ENCODE measurements at regions not wholly inside any gene's neighbourhood (a gene's known extent, or its start where the extent isn't known, plus 50 kb on each side); places are given as distances from the start of the nearest gene placed in this dataset.
A peak's percentile ranks its signal among the peaks of the same experiment; 100 is the strongest.
"Not testable (repeated sequence)": the region's sequence is repeated elsewhere in the genome, so short reads cannot be mapped to it uniquely, and the experiment has no call there.

DNA sequence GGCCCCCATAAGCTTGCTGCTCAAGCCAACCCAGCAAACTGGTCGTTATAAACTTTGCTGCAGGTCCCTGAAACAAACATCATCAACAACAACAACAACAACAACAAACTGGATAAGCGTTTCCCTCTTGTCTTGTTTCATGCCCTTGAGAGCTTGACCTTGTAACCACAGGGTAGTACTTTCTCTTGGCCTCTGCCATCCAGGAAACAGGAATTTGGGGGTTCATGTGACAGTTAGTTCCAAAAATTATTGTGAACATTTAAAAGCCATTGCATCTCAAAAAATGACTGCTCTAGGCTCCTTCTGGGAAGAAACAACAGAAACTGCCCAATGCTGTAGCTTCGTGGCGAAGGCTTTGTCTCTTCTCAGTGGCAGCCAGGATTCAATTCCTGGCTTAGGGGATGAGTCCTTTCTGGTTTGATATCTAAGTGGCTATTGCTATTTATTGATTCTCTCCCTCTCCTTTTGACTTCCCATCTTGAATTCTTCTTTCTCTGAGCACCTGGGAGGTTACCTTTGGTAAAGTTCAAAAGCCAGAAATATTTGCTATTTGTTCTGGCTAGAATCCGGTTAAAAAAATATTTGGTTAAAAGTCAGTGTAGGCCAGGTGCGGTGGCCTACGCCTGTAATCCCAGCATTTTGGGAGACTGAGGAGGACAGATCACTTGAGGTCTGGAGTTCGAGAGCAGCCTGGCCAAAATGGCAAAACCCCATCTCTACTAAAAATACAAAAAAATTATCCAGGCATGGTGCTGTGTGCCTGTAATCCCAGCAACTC is 52.0 kb upstream of the CPM start:
- H3K4me3 ChIP-seq (ENCODE audit: low read length) = no peak overlapping the region
- no peaks in the 10 kb centered on the region for H3K36me3 ChIP-seq (ENCODE audit: insufficient read depth, low read length)
- H3K4me1 ChIP-seq (ENCODE audit: insufficient read depth, low read length) = no peaks in the 10 kb centered on the region
- H3K27ac ChIP-seq (ENCODE audit: low read depth, low read length) = no peak overlapping the region
- no peak overlapping the region for H3K9ac ChIP-seq (ENCODE audit: low read depth, low read length)
- H3K27me3 ChIP-seq (ENCODE audit: insufficient read depth, low read length) = no peaks in the 10 kb centered on the region
- WGBS = 91% methylated on average over 8 of the region's 8 CpGs
- H3K9me3 ChIP-seq (ENCODE audit: insufficient read depth, low read depth, low read length) = peaks cover 14% of the 10 kb centered on the region; the same call in 1 of the 2 replicates

DNA sequence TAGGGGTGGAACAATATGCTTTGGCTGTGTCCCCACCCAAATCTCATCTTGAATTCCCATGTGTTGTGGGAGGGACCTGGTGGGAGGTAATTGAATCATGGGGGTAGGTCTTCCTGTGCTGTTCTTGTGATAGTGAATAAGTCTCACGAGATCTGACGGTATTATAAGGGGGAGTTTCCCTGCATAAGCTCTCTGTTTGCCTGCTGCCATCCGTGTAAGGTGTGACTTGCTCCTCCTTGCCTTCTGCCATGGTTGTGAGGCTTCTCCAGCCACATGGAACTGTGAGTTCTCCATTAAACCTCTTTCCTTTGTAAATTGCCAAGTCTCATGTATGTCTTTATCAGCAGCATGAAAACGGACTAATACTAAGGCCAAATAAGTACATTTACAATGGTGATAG is 64.6 kb upstream of the CPM start:
- not testable (repeated sequence) for H3K27me3 ChIP-seq (ENCODE audit: insufficient read depth, low read length); H3K9ac ChIP-seq (ENCODE audit: low read depth, low read length)
- 90% methylated on average over 4 of the region's 4 CpGs for WGBS

DNA sequence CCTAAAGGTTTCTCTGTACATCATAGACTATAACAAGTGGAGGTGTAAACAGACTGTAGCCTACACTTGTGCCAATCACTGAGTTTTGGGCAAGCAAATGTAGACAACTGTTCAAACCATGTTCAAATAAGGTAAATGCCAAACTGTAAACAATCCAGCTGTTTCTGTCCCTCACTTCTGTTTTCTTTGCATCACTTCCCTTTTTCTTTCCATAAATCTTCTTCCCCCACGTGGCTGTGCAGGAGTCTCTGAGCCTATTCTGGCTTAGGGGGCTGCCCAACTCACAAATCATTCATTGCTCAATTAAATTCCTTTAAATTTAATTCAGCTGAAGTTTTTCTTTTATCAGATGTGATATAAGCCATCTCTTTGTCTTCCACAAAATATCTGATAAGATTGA is 65.1 kb upstream of the CPM start:
- no peaks in the 10 kb centered on the region for H3K36me3 ChIP-seq (ENCODE audit: insufficient read depth, low read length)
- no peak overlapping the region for H3K4me3 ChIP-seq (ENCODE audit: low read length)
- no peaks in the 10 kb centered on the region for H3K9me3 ChIP-seq (ENCODE audit: insufficient read depth, low read depth, low read length)
- 88% methylated on average over 1 of the region's 1 CpG for WGBS
- H3K9ac ChIP-seq (ENCODE audit: low read depth, low read length) = no peak overlapping the region
- H3K4me1 ChIP-seq (ENCODE audit: insufficient read depth, low read length) = peaks cover 2% of the 10 kb centered on the region; the same call in 1 of the 2 replicates
- H3K27me3 ChIP-seq (ENCODE audit: insufficient read depth, low read length) = no peaks in the 10 kb centered on the region
- no peak overlapping the region for H3K27ac ChIP-seq (ENCODE audit: low read depth, low read length)

More for the DNA sequence above, 64.6 kb upstream of the CPM start:
- not testable (repeated sequence) for H3K4me3 ChIP-seq (ENCODE audit: low read length); H3K9me3 ChIP-seq (ENCODE audit: insufficient read depth, low read depth, low read length); H3K4me1 ChIP-seq (ENCODE audit: insufficient read depth, low read length); H3K36me3 ChIP-seq (ENCODE audit: insufficient read depth, low read length); H3K27ac ChIP-seq (ENCODE audit: low read depth, low read length)

DNA sequence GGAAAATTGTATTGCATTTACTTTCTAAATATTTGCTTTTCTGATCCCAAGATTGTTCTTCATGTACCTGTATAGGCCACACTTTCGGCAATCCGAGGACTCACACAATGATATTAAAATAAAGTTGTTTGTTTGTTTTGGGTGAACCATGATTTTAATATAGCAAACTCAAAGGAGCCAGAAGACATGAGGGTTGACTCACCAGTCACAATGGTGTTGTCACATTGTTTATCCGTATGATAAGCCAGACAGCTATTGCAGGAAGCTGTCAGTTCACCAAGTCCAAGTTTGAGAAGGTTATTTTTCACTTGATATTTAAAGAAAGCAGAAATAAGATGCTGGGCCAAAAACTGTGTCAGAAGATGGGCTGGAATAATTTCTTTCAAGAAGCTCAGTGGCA is 67.1 kb upstream of the CPM start:
- 94% methylated on average over 3 of the region's 3 CpGs for WGBS
- Histone ChIP-seq H3K36me3 (ENCODE audit: insufficient read depth, low read length) (no peaks in the 10 kb centered on the region), H3K4me1 (ENCODE audit: insufficient read depth, low read length) (peaks cover 2% of the 10 kb centered on the region; the same call in 1 of the 2 replicates), H3K27me3 (ENCODE audit: insufficient read depth, low read length) (no peaks in the 10 kb centered on the region), H3K27ac (ENCODE audit: low read depth, low read length) (no peak overlapping the region), H3K4me3 (ENCODE audit: low read length) (no peak overlapping the region), H3K9me3 (ENCODE audit: insufficient read depth, low read depth, low read length) (no peaks in the 10 kb centered on the region), H3K9ac (ENCODE audit: low read depth, low read length) (no peak overlapping the region)

DNA sequence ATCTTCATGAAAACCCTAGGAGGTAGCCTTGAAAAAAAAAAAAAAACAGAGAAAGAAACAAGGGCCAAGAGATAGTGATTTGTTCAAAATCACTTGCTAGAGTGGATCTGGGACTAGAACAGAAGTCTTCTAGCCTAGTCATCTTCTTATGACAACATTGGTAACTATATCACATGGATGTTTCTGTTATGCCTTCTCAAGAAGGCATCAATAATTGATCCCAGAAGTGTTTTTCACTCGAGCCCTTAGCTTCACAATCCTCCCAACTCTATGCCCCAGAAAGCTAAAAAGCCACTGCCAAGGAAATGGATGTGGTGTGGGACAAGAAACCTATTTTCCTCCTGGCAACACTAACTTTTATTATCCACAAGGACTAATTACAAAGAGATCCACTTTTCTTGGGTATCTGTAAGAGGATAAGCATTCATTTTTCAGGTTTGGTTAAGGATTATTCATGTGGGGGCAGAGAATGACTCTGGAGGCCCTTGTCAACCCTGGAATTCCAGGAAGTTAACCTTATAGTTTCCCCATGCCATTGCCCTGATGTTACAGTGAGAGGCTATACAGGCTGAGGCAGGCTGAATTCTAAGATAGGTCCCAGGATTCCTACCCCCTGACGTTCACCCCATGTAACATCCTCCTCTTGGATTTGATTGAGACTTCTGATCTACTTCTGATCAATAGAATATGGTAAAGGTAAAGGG is 67.7 kb upstream of the CPM start:
- H3K27ac ChIP-seq (ENCODE audit: low read depth, low read length) = no peak overlapping the region

DNA sequence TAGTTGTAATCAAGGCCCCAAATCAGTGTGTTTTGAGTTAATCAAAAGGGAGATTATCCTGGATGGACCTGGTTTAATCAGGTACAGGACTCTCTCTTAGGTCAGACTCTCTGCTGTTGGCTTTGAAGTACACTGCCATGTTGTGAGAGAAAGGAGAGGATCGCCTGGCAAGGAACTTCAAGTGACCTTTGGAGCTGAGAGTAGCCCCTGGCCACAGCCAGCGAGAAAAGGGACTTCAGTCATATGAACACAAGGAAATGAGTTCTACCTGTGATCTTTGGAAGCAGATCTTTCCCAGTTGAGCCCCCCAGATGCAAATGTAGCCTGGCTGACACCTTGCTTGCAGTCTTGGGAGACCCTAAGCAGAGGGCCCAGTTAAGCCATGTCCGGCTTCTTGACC is 68.3 kb upstream of the CPM start:
- Histone ChIP-seq H3K27me3 (ENCODE audit: insufficient read depth, low read length) (peaks cover under 1% of the 10 kb centered on the region; the same call in 1 of the 2 replicates), H3K36me3 (ENCODE audit: insufficient read depth, low read length) (no peaks in the 10 kb centered on the region), H3K4me3 (ENCODE audit: low read length) (no peak overlapping the region), H3K4me1 (ENCODE audit: insufficient read depth, low read length) (peaks cover 2% of the 10 kb centered on the region; the same call in 1 of the 2 replicates), H3K9me3 (ENCODE audit: insufficient read depth, low read depth, low read length) (no peaks in the 10 kb centered on the region), H3K9ac (ENCODE audit: low read depth, low read length) (no peak overlapping the region), H3K27ac (ENCODE audit: low read depth, low read length) (no peak overlapping the region)
- WGBS = 94% methylated on average over 3 of the region's 3 CpGs

More for the DNA sequence above, 67.7 kb upstream of the CPM start:
- Histone ChIP-seq H3K36me3 (ENCODE audit: insufficient read depth, low read length) (no peaks in the 10 kb centered on the region), H3K4me1 (ENCODE audit: insufficient read depth, low read length) (peaks cover 2% of the 10 kb centered on the region; the same call in 1 of the 2 replicates), H3K9me3 (ENCODE audit: insufficient read depth, low read depth, low read length) (no peaks in the 10 kb centered on the region), H3K9ac (ENCODE audit: low read depth, low read length) (no peak overlapping the region), H3K27me3 (ENCODE audit: insufficient read depth, low read length) (no peaks in the 10 kb centered on the region), H3K4me3 (ENCODE audit: low read length) (no peak overlapping the region)
- 73% methylated on average over 2 of the region's 2 CpGs for WGBS

DNA sequence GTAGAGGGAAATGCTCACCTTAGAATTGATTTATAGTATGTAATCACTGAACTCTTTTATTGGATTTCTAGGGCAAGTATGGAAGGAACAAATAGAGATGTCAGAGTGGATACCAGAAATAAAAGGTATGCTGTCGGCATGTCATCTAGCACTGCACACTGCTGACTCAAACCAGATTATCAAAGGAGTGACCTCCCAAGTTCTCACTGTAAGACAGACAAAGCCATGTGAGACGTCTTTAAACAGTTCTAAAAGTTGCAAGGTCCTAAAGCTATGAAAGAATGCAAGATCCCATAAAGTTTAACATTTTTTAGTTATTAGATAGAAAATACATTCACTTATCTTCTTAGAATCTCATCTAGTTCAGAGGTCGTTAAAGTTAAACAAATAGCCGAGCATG is 70.0 kb upstream of the CPM start:
- H3K4me3 ChIP-seq (ENCODE audit: low read length) = no peak overlapping the region
- peaks cover 7% of the 10 kb centered on the region; the same call in 1 of the 2 replicates for H3K27me3 ChIP-seq (ENCODE audit: insufficient read depth, low read length)
- peaks cover 19% of the 10 kb centered on the region for H3K4me1 ChIP-seq (ENCODE audit: insufficient read depth, low read length)
- no peaks in the 10 kb centered on the region for H3K36me3 ChIP-seq (ENCODE audit: insufficient read depth, low read length)
- no peak overlapping the region for H3K27ac ChIP-seq (ENCODE audit: low read depth, low read length)
- no peaks in the 10 kb centered on the region for H3K9me3 ChIP-seq (ENCODE audit: insufficient read depth, low read depth, low read length)
- 91% methylated on average over 4 of the region's 4 CpGs for WGBS
- no peak overlapping the region for H3K9ac ChIP-seq (ENCODE audit: low read depth, low read length)

DNA sequence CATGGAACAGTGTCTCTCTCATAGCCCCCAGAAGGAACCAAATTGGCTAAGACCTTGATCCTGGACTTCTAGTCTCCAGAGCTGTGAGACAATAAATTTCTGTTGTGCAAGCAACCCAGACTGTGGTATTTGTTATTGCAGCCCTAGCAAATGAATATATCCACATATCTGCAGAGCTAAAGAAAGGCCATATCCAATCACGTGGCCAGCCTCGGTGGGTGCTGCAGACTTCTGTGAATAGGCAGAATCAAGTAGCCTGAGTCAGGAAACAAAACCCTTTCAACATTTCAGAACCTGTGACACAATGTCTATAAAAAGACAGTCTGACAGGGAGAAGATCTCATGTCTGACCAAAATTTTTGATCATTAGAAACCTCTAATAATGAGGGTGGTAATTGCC is 71.0 kb upstream of the CPM start:
- H3K4me1 ChIP-seq (ENCODE audit: insufficient read depth, low read length) = peaks cover 28% of the 10 kb centered on the region
- H3K27ac ChIP-seq (ENCODE audit: low read depth, low read length) = no peak overlapping the region
- H3K9me3 ChIP-seq (ENCODE audit: insufficient read depth, low read depth, low read length) = no peaks in the 10 kb centered on the region
- no peak overlapping the region for H3K9ac ChIP-seq (ENCODE audit: low read depth, low read length)
- 94% methylated on average over 2 of the region's 2 CpGs for WGBS
- H3K4me3 ChIP-seq (ENCODE audit: low read length) = no peak overlapping the region
- H3K36me3 ChIP-seq (ENCODE audit: insufficient read depth, low read length) = no peaks in the 10 kb centered on the region
- peaks cover 7% of the 10 kb centered on the region; the same call in 1 of the 2 replicates for H3K27me3 ChIP-seq (ENCODE audit: insufficient read depth, low read length)

DNA sequence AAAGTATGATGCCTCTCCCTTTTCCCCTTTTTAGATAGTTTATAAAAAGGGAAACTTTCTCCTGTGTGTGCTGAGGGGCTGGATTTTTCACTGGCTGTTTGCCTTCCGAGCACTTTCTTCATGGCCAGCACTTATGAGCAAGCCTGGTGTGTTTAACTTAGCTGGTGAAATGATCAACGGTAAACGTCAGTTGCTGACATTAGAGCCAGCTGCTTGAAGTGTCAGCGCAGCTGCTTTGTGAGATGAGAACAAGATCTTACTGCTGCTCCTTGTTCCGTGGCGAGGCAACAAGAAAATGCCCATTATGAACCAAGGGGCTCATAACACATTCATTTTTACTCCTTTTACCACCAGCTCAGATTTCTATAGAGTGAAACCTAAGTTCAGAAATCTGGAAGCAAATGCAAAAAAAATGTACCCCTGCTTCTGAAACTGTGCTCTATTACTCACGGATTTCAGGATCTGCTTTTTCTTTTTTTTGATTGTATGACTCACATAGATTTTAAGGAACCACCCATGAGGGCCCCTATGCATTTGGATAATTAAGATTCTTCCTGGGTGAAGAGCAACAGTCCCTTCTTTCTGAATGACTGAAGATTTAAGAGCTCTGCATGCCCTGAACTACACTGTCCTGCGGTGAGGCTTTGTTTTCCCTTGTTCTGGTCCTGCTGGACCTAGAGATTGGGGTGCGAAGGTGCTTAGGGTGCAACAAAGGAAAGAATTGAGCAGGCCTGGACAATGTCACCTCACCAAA is 74.3 kb upstream of the CPM start:
- 28% methylated on average over 9 of the region's 9 CpGs for WGBS
- H3K9me3 ChIP-seq (ENCODE audit: insufficient read depth, low read depth, low read length) = no peaks in the 10 kb centered on the region
- peaks cover 7% of the 10 kb centered on the region; the same call in 1 of the 2 replicates for H3K27me3 ChIP-seq (ENCODE audit: insufficient read depth, low read length)
- peak overlapping the region; percentile 65 for H3K27ac ChIP-seq (ENCODE audit: low read depth, low read length)
- peaks cover 26% of the 10 kb centered on the region for H3K4me1 ChIP-seq (ENCODE audit: insufficient read depth, low read length)
- H3K9ac ChIP-seq (ENCODE audit: low read depth, low read length) = peak overlapping the region; percentile 22; the same call in 1 of the 2 replicates
- peak overlapping the region; percentile 18; the same call in 1 of the 2 replicates for H3K4me3 ChIP-seq (ENCODE audit: low read length)
- no peaks in the 10 kb centered on the region for H3K36me3 ChIP-seq (ENCODE audit: insufficient read depth, low read length)

DNA sequence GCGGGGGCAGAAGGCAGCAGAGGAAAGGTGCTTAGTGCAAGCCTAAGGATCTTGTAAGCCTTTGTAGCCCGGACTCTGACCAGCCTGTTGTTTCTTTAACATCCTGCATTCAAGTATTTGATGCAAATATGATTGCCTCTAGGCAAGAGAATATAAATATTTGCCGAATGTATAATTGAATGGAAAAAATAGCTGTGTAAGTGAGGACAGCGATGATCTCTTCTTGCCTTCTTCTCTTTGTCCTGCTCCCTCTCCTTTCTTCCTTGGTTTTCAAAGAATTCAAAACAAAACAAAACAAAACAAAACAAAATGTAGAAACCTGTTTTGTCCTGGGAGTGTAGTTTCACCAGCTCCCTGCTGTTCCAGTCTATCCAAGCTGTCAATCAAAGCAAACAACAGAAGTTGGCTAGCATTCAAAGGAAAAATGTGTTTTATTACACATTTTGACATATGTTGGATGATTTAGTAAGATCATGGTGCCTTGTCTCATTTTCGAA is 74.9 kb upstream of the CPM start:
- 40% methylated on average over 3 of the region's 5 CpGs for WGBS
- peak overlapping the region; percentile 65 for H3K27ac ChIP-seq (ENCODE audit: low read depth, low read length)
- H3K9me3 ChIP-seq (ENCODE audit: insufficient read depth, low read depth, low read length) = no peaks in the 10 kb centered on the region
- peak overlapping the region; percentile 22; the same call in 1 of the 2 replicates for H3K9ac ChIP-seq (ENCODE audit: low read depth, low read length)
- peaks cover 7% of the 10 kb centered on the region; the same call in 1 of the 2 replicates for H3K27me3 ChIP-seq (ENCODE audit: insufficient read depth, low read length)
- peaks cover 26% of the 10 kb centered on the region for H3K4me1 ChIP-seq (ENCODE audit: insufficient read depth, low read length)
- no peaks in the 10 kb centered on the region for H3K36me3 ChIP-seq (ENCODE audit: insufficient read depth, low read length)
- H3K4me3 ChIP-seq (ENCODE audit: low read length) = peak overlapping the region; percentile 18; the same call in 1 of the 2 replicates

All from HUES64 (cell line).